ENCODE measurements at regions not wholly inside any gene's neighbourhood (a gene's known extent, or its start where the extent isn't known, plus 50 kb on each side); places are given as distances from the start of the nearest gene placed in this dataset.

GRCh38 chr9:28762167-28762566, 1188.9 kb upstream of the C9orf72 start:
- no peak overlapping the region for H4K91ac ChIP-seq (ENCODE audit: insufficient read depth, low read depth, low read length)
- no CpG with 5 or more reads among the region's 1 CpG for WGBS, 2 experiments (ENCODE audit: extremely low coverage in 2 of 2, insufficient read length in 1 of 2)
- in situ Hi-C loops (cut with MboI; ENCODE audit: low sequenced_read_pairs), result no loop called here
- H3K79me1 ChIP-seq (ENCODE audit: low read depth in 1 of 2, low read length in 2 of 2), result no peaks in the 10 kb centered on the region
- ATAC-seq (ENCODE audit: low read depth) (no peak), DNase-seq (no peak)
- intact Hi-C loops (cut with micrococcal nuclease), result no loop called here
- H4K8ac ChIP-seq (ENCODE audit: low read depth in 2 of 2, low read length in 2 of 2), result no peak overlapping the region
- no peak overlapping the region for H3K23ac ChIP-seq (ENCODE audit: low read depth, low read length)
- H3K36me3 ChIP-seq (ENCODE audit: control insufficient read depth, insufficient read depth, low read length), result no peaks in the 10 kb centered on the region
- no peaks in the 10 kb centered on the region for H3K27me3 ChIP-seq (ENCODE audit: control insufficient read depth, insufficient read depth, low read length)
- no peak overlapping the region for H3K18ac ChIP-seq (ENCODE audit: low read depth, low read length)
- H3K4me1 ChIP-seq (ENCODE audit: control insufficient read depth, insufficient read depth, low read length), result no peaks in the 10 kb centered on the region
- no peak overlapping the region for H3K14ac ChIP-seq (replicated peaks; ENCODE audit: low read depth, low read length)
- no peak overlapping the region for H3K4me2 ChIP-seq (ENCODE audit: low read depth, low read length)
- H4K5ac ChIP-seq (ENCODE audit: low read depth, low read length), result no peak overlapping the region
- H4K20me1 ChIP-seq (ENCODE audit: insufficient read depth, low read length), result no peaks in the 10 kb centered on the region
- H3K9me3 ChIP-seq (ENCODE audit: control insufficient read depth, insufficient read depth, low read length), result no peaks in the 10 kb centered on the region; the same call in 1 of the 2 replicates
- H2BK20ac ChIP-seq (ENCODE audit: low read depth, low read length), result no peak overlapping the region
- H3K9ac ChIP-seq (ENCODE audit: low read depth, low read length), result no peak overlapping the region
- no peak overlapping the region for H3K27ac ChIP-seq (ENCODE audit: insufficient read depth, low read length)
- CTCF ChIA-PET, result no interaction called here
- H2AFZ ChIP-seq (replicated peaks; ENCODE audit: low read length, poor library complexity), result no peak overlapping the region
- no peaks in the 10 kb centered on the region for H3K9me1 ChIP-seq (ENCODE audit: insufficient read depth, low read length)
- TF ChIP-seq RCOR1 (IDR thresholded peaks at IDR 0.05; ENCODE audit: insufficient replicate concordance, low read length) (no peak), POLR2A (IDR thresholded peaks at IDR 0.05; ENCODE audit: low read depth, low read length) (no peak), RAD21 (IDR thresholded peaks at IDR 0.05; ENCODE audit: low read length) (no peak), USF2 (IDR thresholded peaks at IDR 0.05; ENCODE audit: low read depth, low read length) (no peak), ELK1 (IDR thresholded peaks at IDR 0.05; ENCODE audit: borderline replicate concordance, low read depth, low read length) (no peak), MAFK (IDR thresholded peaks at IDR 0.05; ENCODE audit: low read depth, low read length) (no peak), CTCF (conservative IDR thresholded peaks at IDR 0.05; ENCODE audit: low read depth, low read length) (no peak), SMC3 (IDR thresholded peaks at IDR 0.05; ENCODE audit: low read depth, low read length) (no peak), FOS (IDR thresholded peaks at IDR 0.05; ENCODE audit: low read depth, low read length) (no peak), NFE2L2 (IDR thresholded peaks at IDR 0.05; ENCODE audit: low read depth, low read length) (no peak), CHD1 (IDR thresholded peaks at IDR 0.05; ENCODE audit: low read depth, low read length) (no peak), CEBPB (IDR thresholded peaks at IDR 0.05; ENCODE audit: low read depth, low read length) (no peak), MXI1 (IDR thresholded peaks at IDR 0.05; ENCODE audit: borderline replicate concordance, low read depth, low read length) (no peak), MAZ (IDR thresholded peaks at IDR 0.05; ENCODE audit: borderline replicate concordance, low read depth, low read length) (no peak), BHLHE40 (IDR thresholded peaks at IDR 0.05; ENCODE audit: low read depth, low read length) (no peak), RFX5 (IDR thresholded peaks at IDR 0.05; ENCODE audit: low read depth, low read length) (no peak)
- no peak overlapping the region for H2BK15ac ChIP-seq (ENCODE audit: low read depth, low read length)
- H3K4me3 ChIP-seq (ENCODE audit: insufficient read depth, low read depth, low read length), result no peak overlapping the region
- H2BK120ac ChIP-seq (ENCODE audit: low read depth, low read length), result no peak overlapping the region
- POLR2A ChIA-PET (ENCODE audit: unreplicated experiment), result no interaction called here
- no peak overlapping the region for H2BK5ac ChIP-seq (ENCODE audit: low read depth, low read length, poor library complexity, severe bottlenecking)
- dilution Hi-C loops (cut with HindIII; ENCODE audit: low sequenced_read_pairs, unreplicated experiment), result no loop called here
- no peak overlapping the region for H2AK9ac ChIP-seq (replicated peaks; ENCODE audit: low read depth, low read length, poor library complexity)
- BruUV-seq (replicated peaks), result no TSS peak
- H2AK5ac ChIP-seq (ENCODE audit: low read depth, low read length), result no peak overlapping the region
- H3K4ac ChIP-seq (ENCODE audit: low read depth, low read length), result no peak overlapping the region
- no peak overlapping the region for H3K56ac ChIP-seq (ENCODE audit: extremely low read depth, insufficient read depth, low read length)
